ENCODE measurements at regions not wholly inside any gene's neighbourhood (a gene's known extent, or its start where the extent isn't known, plus 50 kb on each side); places are given as distances from the start of the nearest gene placed in this dataset.
"Not testable (repeated sequence)": the region's sequence is repeated elsewhere in the genome, so short reads cannot be mapped to it uniquely, and the experiment has no call there.

DNA sequence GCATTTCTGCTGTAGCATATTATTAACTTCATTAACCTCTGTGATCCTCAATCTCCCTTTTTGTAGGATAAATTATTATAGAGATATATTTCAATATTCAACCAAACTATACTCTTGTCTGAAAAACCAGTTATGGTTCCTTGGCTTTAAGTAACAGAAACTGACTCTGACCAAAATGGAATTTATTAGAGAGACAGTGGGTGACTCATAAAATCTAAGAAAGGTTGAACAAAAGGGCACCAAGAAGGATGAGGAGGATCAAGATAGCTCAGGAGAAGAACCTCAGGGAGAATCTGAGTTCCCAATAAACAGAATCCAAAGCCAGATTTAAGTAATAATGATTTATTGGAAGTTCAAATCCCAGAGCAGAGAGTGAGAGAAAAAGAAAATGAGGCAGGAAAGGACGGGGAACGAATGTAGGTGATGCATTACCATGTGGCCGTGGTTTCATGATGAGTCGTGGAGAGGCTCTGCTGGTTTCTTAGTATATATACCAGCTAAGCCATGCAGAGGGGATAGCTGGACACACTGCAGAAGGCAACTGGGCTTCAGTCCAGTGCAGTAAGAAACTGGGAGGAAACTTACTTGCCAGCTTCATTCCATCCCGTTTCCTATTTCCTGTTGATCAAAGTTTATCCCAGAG lies 151.5 kb upstream of the GOT2 start:
- no peaks in the 10 kb centered on the region for H3K4me1 ChIP-seq
- TF ChIP-seq POLR2A (IDR thresholded peaks at IDR 0.05) = no peak
- TF ChIP-seq EP300 (IDR thresholded peaks at IDR 0.05) = no peak
- no peak for TF ChIP-seq POLR2AphosphoS5 (IDR thresholded peaks at IDR 0.05)
- TF ChIP-seq CTCF (IDR thresholded peaks at IDR 0.05) = no peak
- 66 to 71% methylated on average over 5 of the region's 5 CpGs for WGBS, 2 donors
- no peak overlapping the region for H3K27ac ChIP-seq
- no peaks in the 10 kb centered on the region for H3K36me3 ChIP-seq
- ATAC-seq (ENCODE audit: low FRiP score in 2 of 2) = no peak
- no peaks in the 10 kb centered on the region for H3K27me3 ChIP-seq
- H3K4me3 ChIP-seq = no peak overlapping the region
- DNase-seq = no peak
- no peaks in the 10 kb centered on the region for H3K9me3 ChIP-seq

- no peaks in the 10 kb centered on the region for H3K4me1 ChIP-seq
- no peak overlapping the region for H3K27ac ChIP-seq
- H3K4me3 ChIP-seq = no peak overlapping the region
- TF ChIP-seq CTCF (IDR thresholded peaks at IDR 0.05) = no peak
- no peak for TF ChIP-seq POLR2A (IDR thresholded peaks at IDR 0.05)
- TF ChIP-seq POLR2AphosphoS5 (IDR thresholded peaks at IDR 0.05) = no peak
- no peak for TF ChIP-seq EP300 (IDR thresholded peaks at IDR 0.05)
- no peaks in the 10 kb centered on the region for H3K27me3 ChIP-seq
- no peaks in the 10 kb centered on the region for H3K36me3 ChIP-seq
- ATAC-seq (ENCODE audit: low FRiP score in 2 of 2) (no peak), DNase-seq (no peak)
- no peaks in the 10 kb centered on the region for H3K9me3 ChIP-seq
Observed at GRCh38 chr16:58884141-58884540, 150.0 kb upstream of the GOT2 start.

DNA sequence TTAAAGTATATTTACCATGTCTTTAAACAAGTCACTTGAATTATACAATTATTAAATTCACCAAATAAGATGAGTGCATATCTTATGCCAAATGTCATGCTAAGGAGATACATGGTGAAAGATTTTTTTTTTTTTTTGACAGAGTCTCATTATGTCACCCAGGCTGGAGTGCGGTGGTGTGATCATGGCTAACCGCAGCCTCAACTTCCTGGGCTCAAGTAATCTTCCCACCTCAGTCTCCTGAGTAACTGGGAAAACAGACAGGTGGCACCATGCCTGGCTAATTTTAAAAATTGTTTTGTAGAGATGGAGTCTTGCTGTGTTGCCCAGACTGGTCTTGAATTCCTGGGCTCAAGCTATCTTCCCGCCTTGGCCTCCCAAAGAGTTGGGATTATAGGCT lies 149.0 kb upstream of the GOT2 start:
- Histone ChIP-seq H3K4me3 (no peak overlapping the region), H3K27ac (no peak overlapping the region), H3K36me3 (no peaks in the 10 kb centered on the region), H3K27me3 (no peaks in the 10 kb centered on the region), H3K4me1 (no peaks in the 10 kb centered on the region), H3K9me3 (peaks cover 0 to 8% (median 2%) of the 10 kb centered on the region in 4 donors)
- no peak for ATAC-seq (ENCODE audit: low FRiP score in 2 of 2)
- no peak for TF ChIP-seq POLR2AphosphoS5 (IDR thresholded peaks at IDR 0.05)
- no peak for TF ChIP-seq CTCF (IDR thresholded peaks at IDR 0.05)
- no peak for TF ChIP-seq EP300 (IDR thresholded peaks at IDR 0.05)
- TF ChIP-seq POLR2A (IDR thresholded peaks at IDR 0.05) = no peak
- no peak for DNase-seq
- WGBS, 2 donors = 74% methylated on average over 3 of the region's 3 CpGs

- ATAC-seq (ENCODE audit: low FRiP score in 2 of 2) = peak in 1 of 2 donors; percentile 68
- no peak for DNase-seq
- H3K4me1 ChIP-seq = no peaks in the 10 kb centered on the region
- 52 to 73% methylated on average over 5 of the region's 5 CpGs for WGBS, 2 donors
- no peak for TF ChIP-seq CTCF (IDR thresholded peaks at IDR 0.05)
- TF ChIP-seq EP300 (IDR thresholded peaks at IDR 0.05) = no peak
- no peak for TF ChIP-seq POLR2A (IDR thresholded peaks at IDR 0.05)
- TF ChIP-seq POLR2AphosphoS5 (IDR thresholded peaks at IDR 0.05) = no peak
- H3K27me3 ChIP-seq = no peaks in the 10 kb centered on the region
- H3K9me3 ChIP-seq = peaks cover 0 to 8% (median 3%) of the 10 kb centered on the region in 4 donors
- H3K36me3 ChIP-seq = no peaks in the 10 kb centered on the region
- no peak overlapping the region for H3K27ac ChIP-seq
- no peak overlapping the region for H3K4me3 ChIP-seq
Observed at GRCh38 chr16:58882292-58882691, 148.2 kb upstream of the GOT2 start.

DNA sequence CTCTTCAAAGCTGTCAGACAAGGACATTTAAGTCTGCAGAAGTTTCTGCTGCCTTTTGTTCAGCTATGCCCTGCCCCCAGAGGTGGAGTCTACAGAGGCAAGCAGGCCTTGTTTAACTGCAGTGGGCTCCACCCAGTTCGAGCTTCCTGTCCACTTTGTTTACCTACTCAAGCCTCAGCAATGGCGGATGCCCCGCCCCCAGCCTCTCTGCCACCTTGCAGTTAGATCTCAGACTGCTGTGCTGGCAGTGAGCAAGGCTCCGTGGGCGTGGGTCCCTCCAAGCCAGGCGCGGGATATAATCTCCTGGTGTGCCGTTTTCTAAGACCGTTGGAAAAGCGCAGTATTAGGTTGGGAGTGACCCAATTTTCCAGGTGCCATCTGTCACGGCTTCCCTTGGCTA lies 144.5 kb upstream of the GOT2 start:
- peak in 1 of 2 donors; percentile 29 for DNase-seq
- 92% methylated on average over 11 of the region's 11 CpGs; no CpG with 5 or more reads in 1 of the 2 donors for WGBS, 2 donors
- not testable (repeated sequence) for H3K4me1 ChIP-seq; H3K4me3 ChIP-seq; H3K36me3 ChIP-seq; H3K27ac ChIP-seq; H3K9me3 ChIP-seq; H3K27me3 ChIP-seq; ATAC-seq (ENCODE audit: low FRiP score in 2 of 2)

All from upper lobe of left lung (tissue), 6 donors.